GM12874 (cell line): ENCODE measurements at regions not wholly inside any gene's neighbourhood (a gene's known extent, or its start where the extent isn't known, plus 50 kb on each side); places are given as distances from the start of the nearest gene placed in this dataset.

Experiments
- TF ChIP-seq, protein P1 (sequence below): IDR thresholded peaks from 2 replicates; pipeline ENCODE4 v1.5.1; 2011; ENCODE audit warnings: low read depth, mild to moderate bottlenecking, control low read depth, low read length, moderate library complexity; ENCODE audit not compliant: insufficient read depth

DNA sequence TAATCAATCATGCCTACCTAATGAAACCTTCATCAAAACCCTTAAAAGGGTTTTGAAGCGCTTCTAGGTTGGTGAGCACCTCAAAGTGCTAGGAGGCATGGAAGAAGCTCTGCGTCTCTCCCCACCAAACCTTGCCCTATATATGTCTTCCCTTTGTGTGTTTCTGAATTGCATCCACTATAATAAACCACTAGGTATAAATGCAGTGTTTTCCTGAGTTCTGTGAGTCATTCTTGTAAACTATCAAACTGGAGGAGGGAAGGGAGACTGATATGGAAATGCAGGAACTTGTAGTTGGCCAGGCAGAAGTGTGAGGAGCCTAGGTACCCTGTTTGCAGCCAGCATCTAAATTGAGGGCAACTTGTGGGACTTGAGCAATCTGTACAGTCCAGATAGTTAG, 698.8 kb downstream of the DOK5 start:
- TF ChIP-seq, protein P1, sequence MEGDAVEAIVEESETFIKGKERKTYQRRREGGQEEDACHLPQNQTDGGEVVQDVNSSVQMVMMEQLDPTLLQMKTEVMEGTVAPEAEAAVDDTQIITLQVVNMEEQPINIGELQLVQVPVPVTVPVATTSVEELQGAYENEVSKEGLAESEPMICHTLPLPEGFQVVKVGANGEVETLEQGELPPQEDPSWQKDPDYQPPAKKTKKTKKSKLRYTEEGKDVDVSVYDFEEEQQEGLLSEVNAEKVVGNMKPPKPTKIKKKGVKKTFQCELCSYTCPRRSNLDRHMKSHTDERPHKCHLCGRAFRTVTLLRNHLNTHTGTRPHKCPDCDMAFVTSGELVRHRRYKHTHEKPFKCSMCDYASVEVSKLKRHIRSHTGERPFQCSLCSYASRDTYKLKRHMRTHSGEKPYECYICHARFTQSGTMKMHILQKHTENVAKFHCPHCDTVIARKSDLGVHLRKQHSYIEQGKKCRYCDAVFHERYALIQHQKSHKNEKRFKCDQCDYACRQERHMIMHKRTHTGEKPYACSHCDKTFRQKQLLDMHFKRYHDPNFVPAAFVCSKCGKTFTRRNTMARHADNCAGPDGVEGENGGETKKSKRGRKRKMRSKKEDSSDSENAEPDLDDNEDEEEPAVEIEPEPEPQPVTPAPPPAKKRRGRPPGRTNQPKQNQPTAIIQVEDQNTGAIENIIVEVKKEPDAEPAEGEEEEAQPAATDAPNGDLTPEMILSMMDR, result no peak

DNA sequence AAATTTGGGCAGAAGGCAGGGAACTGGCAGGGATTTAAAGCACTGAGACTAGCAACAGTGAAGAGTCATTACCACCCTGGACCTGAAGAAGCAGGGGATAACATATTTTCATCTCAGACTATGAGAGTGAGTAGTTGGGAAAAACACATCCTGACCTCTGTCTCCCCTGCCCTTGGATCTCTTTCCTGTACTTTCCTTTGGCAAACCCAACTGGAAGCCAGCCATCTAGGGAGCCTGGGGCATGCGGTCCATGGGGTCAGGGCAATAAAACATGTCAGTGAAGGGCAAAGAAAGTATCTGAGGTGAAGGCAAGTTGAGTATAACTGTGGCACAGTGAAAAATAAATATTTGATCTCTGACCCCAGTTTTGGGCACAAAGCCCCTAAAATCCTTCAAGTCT, 698.2 kb downstream of the DOK5 start:
- TF ChIP-seq, protein P1, result no peak

- TF ChIP-seq, protein P1, result no peak
Observed at GRCh38 chr20:55172310-55173002, 697.1 kb downstream of the DOK5 start.

DNA sequence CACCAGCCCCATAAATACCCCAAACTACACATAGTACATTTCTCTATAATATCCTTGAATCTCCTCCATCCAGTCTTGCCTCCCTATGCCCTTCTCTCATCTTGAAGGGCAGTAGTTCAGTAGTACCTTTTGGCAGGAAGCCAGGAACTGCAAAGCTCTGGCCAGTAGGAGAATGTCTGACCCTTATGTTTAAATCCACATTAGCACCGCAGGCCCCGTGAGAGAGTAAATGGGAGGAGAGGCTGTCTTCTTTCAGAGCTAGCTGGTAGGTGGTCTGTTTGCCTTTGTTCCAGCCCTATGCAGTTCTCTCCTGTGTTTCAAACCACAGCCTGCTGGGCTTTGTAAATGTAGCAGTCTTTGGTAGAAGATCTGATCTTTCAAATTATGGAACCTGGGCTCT, 690.7 kb downstream of the DOK5 start:
- TF ChIP-seq, protein P1, result no peak

GRCh38 chr20:55160996-55161395, 685.6 kb downstream of the DOK5 start:
- TF ChIP-seq, protein P1, result no peak

DNA sequence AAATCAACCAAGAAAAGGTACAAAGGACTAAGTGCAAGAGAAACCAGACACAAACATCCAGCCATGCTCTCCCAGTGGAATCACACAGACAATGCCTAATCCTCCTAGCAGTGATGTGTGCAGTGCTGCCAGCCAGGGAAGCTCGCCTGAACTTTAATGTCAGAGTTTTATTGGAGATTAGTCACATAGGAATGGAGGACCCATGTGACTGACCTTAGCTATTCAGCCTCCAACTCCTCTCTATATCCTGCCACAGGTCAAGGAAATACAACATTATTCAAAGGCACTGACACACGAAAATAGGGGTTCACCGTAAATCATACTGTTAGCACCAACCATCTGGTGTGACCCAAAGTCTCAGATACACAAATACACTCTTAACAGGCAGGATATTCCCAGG, 684.6 kb downstream of the DOK5 start:
- TF ChIP-seq, protein P1, result no peak

- TF ChIP-seq, protein P1, result no peak
Observed at GRCh38 chr20:55159230-55159629, 683.8 kb downstream of the DOK5 start.
